ENCODE measurements at regions not wholly inside any gene's neighbourhood (a gene's known extent, or its start where the extent isn't known, plus 50 kb on each side); places are given as distances from the start of the nearest gene placed in this dataset.

GRCh38 chr2:59021786-59022185 lies 780.7 kb upstream of the FANCL start:
- DNase-seq = no peak

GRCh38 chr2:59019566-59020159 lies 778.5 kb upstream of the FANCL start:
- no peak for DNase-seq

- DNase-seq = no peak
These were observed 777.6 kb upstream of the FANCL start for GRCh38 chr2:59018737-59019136.

- DNase-seq = no peak
These were observed 773.9 kb upstream of the FANCL start for GRCh38 chr2:59015027-59015426.

- DNase-seq = peak; percentile 18
These were observed 771.8 kb upstream of the FANCL start for GRCh38 chr2:59012971-59013370.

GRCh38 chr2:59012234-59012633 lies 771.1 kb upstream of the FANCL start:
- DNase-seq = no peak

GRCh38 chr2:59008950-59009349 lies 767.8 kb upstream of the FANCL start:
- no peak for DNase-seq

- DNase-seq = no peak
These were observed 764.9 kb upstream of the FANCL start for GRCh38 chr2:59005836-59006615.

GRCh38 chr2:59004621-59005020 lies 763.5 kb upstream of the FANCL start:
- no peak for DNase-seq

- no peak for DNase-seq
These were observed 759.7 kb upstream of the FANCL start for GRCh38 chr2:59000796-59001195.

GRCh38 chr2:58992062-58992706 lies 751.1 kb upstream of the FANCL start:
- peak; percentile 85 for DNase-seq

- DNase-seq = no peak
These were observed 750.2 kb upstream of the FANCL start for GRCh38 chr2:58991357-58991756.

- DNase-seq = no peak
These were observed 744.4 kb upstream of the FANCL start for GRCh38 chr2:58985541-58985940.

- DNase-seq = no peak
These were observed 743.6 kb upstream of the FANCL start for GRCh38 chr2:58984731-58985130.

GRCh38 chr2:58983111-58983510 lies 742.0 kb upstream of the FANCL start:
- DNase-seq = no peak

GRCh38 chr2:58981237-58981636 lies 740.1 kb upstream of the FANCL start:
- DNase-seq = no peak

GRCh38 chr2:58976375-58977071 lies 735.4 kb upstream of the FANCL start:
- peak; percentile 25 for DNase-seq

GRCh38 chr2:58974881-58975280 lies 733.8 kb upstream of the FANCL start:
- DNase-seq = no peak

GRCh38 chr2:58974426-58974825 lies 733.3 kb upstream of the FANCL start:
- no peak for DNase-seq

GRCh38 chr2:58973811-58974281 lies 732.7 kb upstream of the FANCL start:
- DNase-seq = no peak

- DNase-seq = no peak
These were observed 731.6 kb upstream of the FANCL start for GRCh38 chr2:58972737-58973136.

GRCh38 chr2:58971511-58972360 lies 730.6 kb upstream of the FANCL start:
- no peak for DNase-seq
